ENCODE measurements at regions not wholly inside any gene's neighbourhood (a gene's known extent, or its start where the extent isn't known, plus 50 kb on each side); places are given as distances from the start of the nearest gene placed in this dataset.

GRCh38 chr1:81340239-81340638 lies 460.5 kb upstream of the ADGRL2 start:
- Histone ChIP-seq H4K5ac (ENCODE audit: insufficient read length, low read depth, low read length) (no peak overlapping the region), H3K79me1 (ENCODE audit: low read depth, low read length) (no peaks in the 10 kb centered on the region), H3K4me2 (ENCODE audit: insufficient read depth in 1 of 2, low read depth in 2 of 2, low read length in 2 of 2) (no peak overlapping the region), H3K23me2 (ENCODE audit: low read depth, low read length) (no peaks in the 10 kb centered on the region), H4K20me1 (replicated peaks in 1 of 2; ENCODE audit: control insufficient read depth in 1 of 2, insufficient read depth in 2 of 2, low read length in 2 of 2) (no peaks in the 10 kb centered on the region), H3K4me1 (replicated peaks in 1 of 4; ENCODE audit: control insufficient read depth in 3 of 4, insufficient read depth in 4 of 4, low read length in 3 of 4) (peaks cover 0 to 2% (median under 1%) of the 10 kb centered on the region in 4 experiments; a peak in 2 of 7 replicates), H3K18ac (ENCODE audit: extremely low read depth, low read length) (no peak overlapping the region), H3K4ac (replicated peaks; ENCODE audit: insufficient read length, low read depth, low read length) (no peak overlapping the region), H4K91ac (replicated peaks; ENCODE audit: insufficient read length, low read length) (no peak overlapping the region), H3K56ac (replicated peaks; ENCODE audit: insufficient read length, low read depth, low read length) (no peak overlapping the region), H3K14ac (ENCODE audit: insufficient read length) (no peak overlapping the region), H2BK15ac (ENCODE audit: low read length) (no peak overlapping the region), H3K27ac (ENCODE audit: low read depth, low read length) (no peak overlapping the region), H3K23ac (ENCODE audit: insufficient read length) (no peak overlapping the region), H2BK20ac (ENCODE audit: low read length) (no peak overlapping the region), H2BK12ac (ENCODE audit: low read depth, low read length) (no peak overlapping the region), H3K79me2 (ENCODE audit: control insufficient read depth in 1 of 2, insufficient read depth in 2 of 2, low read length in 2 of 2) (no peaks in the 10 kb centered on the region), H3K27me3 (replicated peaks in 1 of 4; ENCODE audit: control insufficient read depth in 3 of 4, extremely low read depth in 1 of 4, insufficient read depth in 3 of 4, low read length in 3 of 4) (peaks cover 0 to 2% (median 0%) of the 10 kb centered on the region in 4 experiments; a peak in 1 of 7 replicates), H2AFZ (ENCODE audit: low read length) (no peak overlapping the region), H2BK5ac (ENCODE audit: low read depth, low read length) (no peak overlapping the region), H3K9me3 (ENCODE audit: insufficient read depth in 2 of 2, low read depth in 1 of 2, low read length in 1 of 2) (no peaks in the 10 kb centered on the region), H3K9ac (replicated peaks in 1 of 4; ENCODE audit: extremely low read depth in 1 of 4, low read depth in 3 of 4, low read length in 3 of 4) (no peak overlapping the region), H3K4me3 (ENCODE audit: extremely low read depth in 1 of 4, insufficient read depth in 2 of 4, low read depth in 3 of 4, low read length in 4 of 4) (no peak overlapping the region), H2BK120ac (replicated peaks; ENCODE audit: low read depth, low read length) (no peak overlapping the region), H2AK5ac (ENCODE audit: low read depth, low read length) (no peak overlapping the region), H3K36me3 (ENCODE audit: control insufficient read depth in 2 of 4, insufficient read depth in 4 of 4, low read length in 3 of 4) (no peaks in the 10 kb centered on the region), H4K8ac (ENCODE audit: extremely low read depth, insufficient read depth, low read length) (no peak overlapping the region)
- FAIRE-seq (no peak), DNase-seq (ENCODE audit: low read depth in 1 of 2, low spot score in 2 of 2) (no peak)
- TF ChIP-seq TAF7 (optimal IDR thresholded peaks at IDR 0.05; ENCODE audit: borderline replicate concordance, low read depth, low read length) (no peak), SIRT6 (IDR thresholded peaks at IDR 0.05; ENCODE audit: low read length) (no peak), JUN (IDR thresholded peaks at IDR 0.05; ENCODE audit: low read depth, low read length) (no peak), CHD2 (IDR thresholded peaks at IDR 0.05; ENCODE audit: low read length) (no peak), SIX5 (IDR thresholded peaks at IDR 0.05; ENCODE audit: low read depth, low read length) (no peak), RNF2 (IDR thresholded peaks at IDR 0.05; ENCODE audit: borderline replicate concordance, low read depth, low read length, missing control alignments, poor library complexity, severe bottlenecking) (no peak), SUZ12 (IDR thresholded peaks at IDR 0.05; ENCODE audit: low read length) (no peak), KDM4A (IDR thresholded peaks at IDR 0.05; ENCODE audit: low read depth, low read length, severe bottlenecking) (no peak), GTF2F1 (IDR thresholded peaks at IDR 0.05; ENCODE audit: borderline replicate concordance, low read depth, low read length) (no peak), GABPA (IDR thresholded peaks at IDR 0.05; ENCODE audit: borderline replicate concordance, insufficient read depth, low read length) (no peak), EZH2 (IDR thresholded peaks at IDR 0.05; ENCODE audit: low read depth, low read length, severe bottlenecking) (no peak)
- ChIA-PET CTCF (ENCODE audit: partially characterized antibody) (interaction anchor here (0.8 to 0.9 kb wide), 2 partner anchors 12 to 74 kb away, joined by 3 read pairs; no protein-coding TSS in a partner anchor), POLR2A (ENCODE audit: partially characterized antibody) (interaction anchor here (1.0 kb wide), 1 partner anchor 8 kb away, joined by 3 read pairs; no protein-coding TSS in a partner anchor)
- WGBS, 2 experiments (ENCODE audit: extremely low coverage in 1 of 2, insufficient coverage in 1 of 2, insufficient read length in 1 of 2, insufficient replicate concordance in 2 of 2, low coverage in 1 of 2, low lambda C conversion rate in 2 of 2, missing lambda C conversion rate in 1 of 2), result 90% methylated on average over 2 of the region's 2 CpGs; no CpG with 5 or more reads in 1 of the 2 experiments

All from H1 (cell line).